Upper lobe of left lung (tissue), 4 donors: ENCODE measurements at regions not wholly inside any gene's neighbourhood (a gene's known extent, or its start where the extent isn't known, plus 50 kb on each side); places are given as distances from the start of the nearest gene placed in this dataset.

Experiments
- CTCF ChIP-seq, 6 experiments: fragments of 450-650 bp in 4 of 6; fragments of 200-600 bp in 2 of 6; sonication (generic) in 2 of 6; IDR thresholded peaks; one replicate each; pipeline ENCODE4 v1.5.1; 2016 to 2019; ENCODE audit warnings: antibody characterized with exemption in 6 of 6
- POLR2AphosphoS5 ChIP-seq, 2 donors: sonication (generic); formaldehyde crosslinking; IDR thresholded peaks; one replicate each; pipeline ENCODE4 v1.5.1; 2017; ENCODE audit warnings: antibody characterized with exemption in 2 of 2

- TF ChIP-seq CTCF (IDR thresholded peaks at IDR 0.05): no peak
- TF ChIP-seq POLR2AphosphoS5 (IDR thresholded peaks at IDR 0.05): no peak
Observed at GRCh38 chr10:22875581-22875980, 52.3 kb upstream of the ARMC3 start.
